Mucosa of gallbladder (tissue), 1 donor: ENCODE measurements at regions not wholly inside any gene's neighbourhood (a gene's known extent, or its start where the extent isn't known, plus 50 kb on each side); places are given as distances from the start of the nearest gene placed in this dataset.

Experiments
- DNase-seq: peaks from one replicate; pipeline ENCODE4 v3.0.0-alpha.2; 2020; ENCODE audit warnings: low spot score
- donor health status: DM: no; HTN: no; CAD: no.

GRCh38 chr3:117303443-117303842 lies 593.9 kb downstream of the TUSC7 start:
- DNase-seq, result no peak

GRCh38 chr3:117304681-117305080 lies 595.1 kb downstream of the TUSC7 start:
- DNase-seq, result no peak

GRCh38 chr3:117305681-117306080 lies 596.1 kb downstream of the TUSC7 start:
- DNase-seq, result no peak

- DNase-seq, result no peak
These were observed 596.7 kb downstream of the TUSC7 start for GRCh38 chr3:117306299-117306698.

- DNase-seq, result no peak
These were observed 598.8 kb downstream of the TUSC7 start for GRCh38 chr3:117308353-117308752.

GRCh38 chr3:117308756-117309155 lies 599.2 kb downstream of the TUSC7 start:
- no peak for DNase-seq

- no peak for DNase-seq
These were observed 601.0 kb downstream of the TUSC7 start for GRCh38 chr3:117310536-117310935.

- no peak for DNase-seq
These were observed 605.0 kb downstream of the TUSC7 start for GRCh38 chr3:117314441-117315150.

- DNase-seq, result no peak
These were observed 613.3 kb downstream of the TUSC7 start for GRCh38 chr3:117322866-117323265.

GRCh38 chr3:117346901-117347300 lies 637.3 kb downstream of the TUSC7 start:
- no peak for DNase-seq

GRCh38 chr3:117348884-117349283 lies 639.3 kb downstream of the TUSC7 start:
- no peak for DNase-seq

- no peak for DNase-seq
These were observed 640.0 kb downstream of the TUSC7 start for GRCh38 chr3:117349566-117349965.

GRCh38 chr3:117350371-117350770 lies 640.8 kb downstream of the TUSC7 start:
- no peak for DNase-seq

GRCh38 chr3:117355566-117355965 lies 646.0 kb downstream of the TUSC7 start:
- peak; percentile 12 for DNase-seq

- no peak for DNase-seq
These were observed 646.6 kb downstream of the TUSC7 start for GRCh38 chr3:117356091-117356705.

- DNase-seq, result no peak
These were observed 649.2 kb downstream of the TUSC7 start for GRCh38 chr3:117358717-117359314.

- no peak for DNase-seq
These were observed 657.0 kb downstream of the TUSC7 start for GRCh38 chr3:117366574-117366973.

- DNase-seq, result no peak
These were observed 658.3 kb downstream of the TUSC7 start for GRCh38 chr3:117367861-117368260.

GRCh38 chr3:117380631-117381030 lies 671.1 kb downstream of the TUSC7 start:
- DNase-seq, result no peak

GRCh38 chr3:117393119-117393518 lies 683.5 kb downstream of the TUSC7 start:
- DNase-seq, result no peak

GRCh38 chr3:117398141-117398899 lies 688.7 kb downstream of the TUSC7 start:
- DNase-seq, result no peak

GRCh38 chr3:117399311-117400078 lies 689.9 kb downstream of the TUSC7 start:
- no peak for DNase-seq
